HFFc6 (cell line): ENCODE measurements at regions not wholly inside any gene's neighbourhood (a gene's known extent, or its start where the extent isn't known, plus 50 kb on each side); places are given as distances from the start of the nearest gene placed in this dataset.

Experiments used
- DNase-seq: peaks from one replicate; pipeline ENCODE4 v3.0.0-alpha.2; 2018
- H3K27ac Mint-ChIP-seq: 2 replicates; pipeline ENCODE4 v1.8.0; 2020; ENCODE audit warnings: mild to moderate bottlenecking, mixed read lengths
- H3K27me3 Mint-ChIP-seq: 2 replicates; pipeline ENCODE4 v1.8.0; 2021; ENCODE audit warnings: mild to moderate bottlenecking, moderate library complexity, mixed read lengths; ENCODE audit not compliant: insufficient read depth
- H3K36me3 Mint-ChIP-seq: 2 replicates; pipeline ENCODE4 v1.8.0; 2021; ENCODE audit warnings: low read depth, mixed read lengths
- H3K4me1 Mint-ChIP-seq: 2 replicates; pipeline ENCODE4 v1.8.0; 2020; ENCODE audit warnings: low read depth, mixed read lengths
- H3K4me3 Mint-ChIP-seq: 2 replicates; pipeline ENCODE4 v1.8.0; 2020; ENCODE audit warnings: mild to moderate bottlenecking, moderate library complexity, mixed read lengths
- H3K9me3 Mint-ChIP-seq: 2 replicates; pipeline ENCODE4 v1.8.0; 2020; ENCODE audit warnings: mild to moderate bottlenecking, mixed read lengths
- CTCF ChIP-seq: fragments of 200-600 bp; sonication (generic); IDR thresholded peaks from 2 replicates; pipeline ENCODE4 v1.5.0; 2021; ENCODE audit warnings: antibody characterized with exemption, mild to moderate bottlenecking

- Mint-ChIP-seq H3K27ac (no peak overlapping the region), H3K27me3 (peaks cover 31% of the 10 kb centered on the region), H3K36me3 (peaks cover 2% of the 10 kb centered on the region; the same call in 1 of the 2 replicates), H3K9me3 (no peaks in the 10 kb centered on the region; the same call in 1 of the 2 replicates), H3K4me1 (peaks cover 56% of the 10 kb centered on the region), H3K4me3 (no peak overlapping the region)
- DNase-seq, result no peak
- TF ChIP-seq CTCF, result no peak
Observed at GRCh38 chr18:22605736-22606135, 188.0 kb upstream of the CTAGE1 start.

- no peak overlapping the region for H3K27ac Mint-ChIP-seq
- peaks cover 46% of the 10 kb centered on the region for H3K4me1 Mint-ChIP-seq
- DNase-seq, result no peak
- H3K4me3 Mint-ChIP-seq, result no peak overlapping the region
- no peaks in the 10 kb centered on the region; the same call in 1 of the 2 replicates for H3K9me3 Mint-ChIP-seq
- no peaks in the 10 kb centered on the region for H3K36me3 Mint-ChIP-seq
- peaks cover 38% of the 10 kb centered on the region for H3K27me3 Mint-ChIP-seq
- TF ChIP-seq CTCF, result no peak
Observed at GRCh38 chr18:22606563-22607283, 189.0 kb upstream of the CTAGE1 start.

- no peaks in the 10 kb centered on the region for H3K36me3 Mint-ChIP-seq
- no peak for DNase-seq
- H3K27ac Mint-ChIP-seq, result no peak overlapping the region
- no peak overlapping the region for H3K4me3 Mint-ChIP-seq
- no peak for TF ChIP-seq CTCF
- peaks cover 41% of the 10 kb centered on the region for H3K4me1 Mint-ChIP-seq
- no peaks in the 10 kb centered on the region; the same call in 1 of the 2 replicates for H3K9me3 Mint-ChIP-seq
- peaks cover 39% of the 10 kb centered on the region for H3K27me3 Mint-ChIP-seq
Observed at GRCh38 chr18:22607284-22607635, 189.5 kb upstream of the CTAGE1 start.

- Mint-ChIP-seq H3K9me3 (no peaks in the 10 kb centered on the region), H3K27me3 (peaks cover 44% of the 10 kb centered on the region), H3K4me3 (no peak overlapping the region), H3K36me3 (no peaks in the 10 kb centered on the region), H3K4me1 (peaks cover 30% of the 10 kb centered on the region), H3K27ac (no peak overlapping the region)
- no peak for TF ChIP-seq CTCF
- no peak for DNase-seq
Observed at GRCh38 chr18:22608847-22609246, 191.1 kb upstream of the CTAGE1 start.

- Mint-ChIP-seq H3K36me3 (no peaks in the 10 kb centered on the region), H3K9me3 (no peaks in the 10 kb centered on the region), H3K4me3 (no peak overlapping the region), H3K4me1 (peaks cover 33% of the 10 kb centered on the region), H3K27me3 (peaks cover 41% of the 10 kb centered on the region), H3K27ac (no peak overlapping the region)
- no peak for TF ChIP-seq CTCF
- no peak for DNase-seq
Observed at GRCh38 chr18:22609642-22610041, 191.9 kb upstream of the CTAGE1 start.
